Erythroblast (primary cell): ENCODE measurements at regions not wholly inside any gene's neighbourhood (a gene's known extent, or its start where the extent isn't known, plus 50 kb on each side); places are given as distances from the start of the nearest gene placed in this dataset.

Experiments used
- GATA1 ChIP-seq: IDR thresholded peaks from 2 replicates; pipeline ENCODE4 v1.6.1; 2011; ENCODE audit warnings: low read depth, mild to moderate bottlenecking, control low read depth, low read length, moderate library complexity
- POLR2A ChIP-seq: IDR thresholded peaks from 2 replicates; pipeline ENCODE4 v1.6.1; 2011; ENCODE audit warnings: mild to moderate bottlenecking, low read length

- TF ChIP-seq POLR2A (no peak), GATA1 (no peak)
These were observed 524.0 kb upstream of the ID2 start for GRCh38 chr2:8157621-8158430.
